8988T (cell line): ENCODE measurements at regions not wholly inside any gene's neighbourhood (a gene's known extent, or its start where the extent isn't known, plus 50 kb on each side); places are given as distances from the start of the nearest gene placed in this dataset.
"Not testable (repeated sequence)": the region's sequence is repeated elsewhere in the genome, so short reads cannot be mapped to it uniquely, and the experiment has no call there.

Experiments
- DNase-seq: peaks from one replicate; pipeline ENCODE4 v3.0.0; 2011

DNA sequence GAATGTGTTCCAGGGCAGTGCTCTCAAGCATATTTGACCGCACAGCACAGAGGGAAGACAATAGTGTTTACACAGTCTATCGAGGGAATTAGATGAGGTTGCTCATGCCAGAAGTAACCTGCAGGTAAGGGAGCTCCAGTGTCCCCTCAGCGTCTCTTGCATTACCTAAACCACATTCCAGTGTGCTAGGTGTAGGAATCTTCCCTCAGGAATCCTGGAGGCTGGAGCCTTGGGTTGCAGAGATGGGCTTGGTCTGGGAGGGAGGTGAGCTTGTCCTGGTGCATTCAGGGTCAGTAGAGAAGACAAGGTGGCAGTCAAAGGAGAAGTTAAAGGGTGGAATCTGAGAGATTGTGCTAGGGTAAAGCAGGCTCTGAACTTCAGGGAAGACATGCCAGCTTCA, 56.3 kb downstream of the SOX14 start:
- DNase-seq: no peak

GRCh38 chr3:137835096-137835495, 71.0 kb downstream of the SOX14 start:
- no peak for DNase-seq

- DNase-seq: no peak
These were observed 81.1 kb downstream of the SOX14 start for GRCh38 chr3:137845194-137845593.

DNA sequence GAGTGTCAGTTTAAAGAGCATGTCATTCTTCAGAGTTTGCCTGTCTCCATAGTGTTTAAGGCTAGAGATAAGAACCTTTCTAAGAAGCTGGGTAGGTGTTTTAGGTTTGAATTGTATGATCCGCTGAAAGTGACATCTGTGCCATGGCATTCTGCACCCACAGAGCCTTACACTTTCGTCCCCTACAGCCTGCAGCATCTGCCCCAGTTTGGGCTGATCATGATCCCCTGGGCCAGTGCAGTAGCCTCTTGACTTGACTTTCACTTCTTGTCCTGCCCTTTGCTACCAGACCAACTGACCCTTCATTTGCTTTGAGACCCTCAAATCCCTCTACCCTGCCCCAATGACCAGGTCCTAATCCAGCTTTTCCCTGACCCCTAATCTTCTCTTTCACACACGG, 81.6 kb downstream of the SOX14 start:
- DNase-seq: no peak

DNA sequence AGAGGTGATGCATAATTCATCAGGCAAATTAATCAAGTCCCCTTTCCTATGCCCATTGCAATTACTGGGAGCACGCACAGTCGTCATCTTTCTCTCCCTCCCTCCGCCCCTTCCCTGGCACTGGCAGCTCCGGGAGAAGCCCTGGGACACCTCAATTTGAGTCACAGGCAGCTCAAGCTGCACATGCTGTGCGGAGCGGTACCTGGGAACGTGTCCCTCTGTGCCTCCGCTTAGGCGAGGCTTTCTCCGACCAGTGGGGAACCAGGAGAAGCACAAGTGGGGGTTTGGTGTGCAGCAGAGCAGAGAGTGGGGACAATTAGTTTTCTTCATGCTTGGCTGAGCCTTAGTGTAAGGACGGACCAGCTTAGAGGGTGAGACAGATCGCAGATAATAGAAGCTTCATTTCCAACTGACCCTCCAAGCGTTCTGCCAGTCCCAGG, 88.3 kb downstream of the SOX14 start:
- DNase-seq: no peak

DNA sequence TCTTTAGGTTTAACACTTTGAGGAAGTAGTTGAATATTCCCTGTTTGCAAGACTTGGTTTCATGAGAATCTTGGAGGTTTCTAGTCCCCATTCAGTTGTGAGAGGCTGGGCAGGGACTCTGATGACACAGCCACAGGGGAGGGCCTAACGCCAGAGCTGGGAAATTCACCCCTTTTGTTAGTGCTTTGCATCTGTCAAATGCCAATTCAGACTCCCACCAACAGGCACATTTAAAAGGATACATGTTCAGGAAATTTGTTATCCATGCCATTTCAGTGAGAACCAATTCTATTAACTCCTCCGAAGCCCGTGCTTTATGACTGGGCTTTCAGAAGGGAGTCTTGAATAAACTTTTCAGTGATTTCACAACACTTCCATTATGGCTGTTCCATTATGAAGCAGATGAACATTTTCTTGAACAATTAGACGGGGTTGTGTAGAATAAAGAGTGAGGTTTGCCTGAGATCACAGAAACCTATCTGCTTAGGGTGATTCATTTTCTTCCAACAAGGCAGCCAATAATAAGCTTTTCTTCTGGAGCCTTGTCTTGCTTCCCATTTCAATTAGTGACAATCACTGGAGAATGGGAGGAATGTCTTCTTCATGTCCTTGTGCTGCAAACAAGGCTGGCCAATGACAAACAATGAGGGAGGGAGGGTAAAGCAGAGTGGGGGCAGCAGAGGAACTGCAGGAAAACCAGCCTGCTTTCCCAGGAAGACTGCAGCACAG, 90.6 kb downstream of the SOX14 start:
- DNase-seq: no peak

- DNase-seq: no peak
These were observed 101.9 kb downstream of the SOX14 start for GRCh38 chr3:137866001-137866400.

DNA sequence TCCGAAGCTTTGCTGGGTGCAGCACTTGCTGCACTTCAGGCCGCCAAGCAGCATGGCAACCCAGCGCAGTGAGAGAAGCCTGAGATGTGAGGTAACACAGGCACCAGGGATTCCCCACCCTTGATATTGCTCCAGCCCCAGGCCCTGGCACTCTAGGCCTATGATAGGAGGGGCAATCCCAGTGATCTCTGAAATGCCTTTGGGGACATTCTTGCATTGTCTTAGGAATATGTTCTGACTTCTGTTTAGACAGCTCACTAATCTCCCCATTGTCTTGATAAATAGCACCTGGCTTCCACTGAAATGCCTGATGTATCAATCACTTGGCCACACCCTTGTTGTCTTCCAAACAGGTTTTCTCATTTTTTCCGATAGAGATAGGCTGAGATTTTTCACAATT, 102.8 kb downstream of the SOX14 start:
- no peak for DNase-seq

DNA sequence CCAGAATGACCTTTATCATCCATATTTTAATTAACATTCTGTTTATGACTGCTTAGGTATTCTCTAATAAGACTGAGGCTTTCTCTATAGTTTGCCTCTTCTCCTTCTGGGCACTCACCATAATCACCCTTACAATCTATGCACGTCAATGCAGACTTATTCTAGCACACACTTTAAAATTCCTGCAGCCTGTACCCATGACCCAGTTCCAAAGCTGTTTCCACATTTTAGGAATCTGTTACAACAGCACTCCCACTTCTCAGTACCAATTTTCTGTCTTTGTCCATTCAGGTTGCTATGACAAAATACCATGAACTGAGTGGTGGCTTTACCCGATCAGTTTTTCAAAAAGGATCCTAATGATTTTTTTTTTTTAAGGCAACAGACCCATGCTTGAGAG, 103.5 kb downstream of the SOX14 start:
- DNase-seq: no peak

- DNase-seq: no peak
These were observed 104.9 kb downstream of the SOX14 start for GRCh38 chr3:137869022-137869421.

DNA sequence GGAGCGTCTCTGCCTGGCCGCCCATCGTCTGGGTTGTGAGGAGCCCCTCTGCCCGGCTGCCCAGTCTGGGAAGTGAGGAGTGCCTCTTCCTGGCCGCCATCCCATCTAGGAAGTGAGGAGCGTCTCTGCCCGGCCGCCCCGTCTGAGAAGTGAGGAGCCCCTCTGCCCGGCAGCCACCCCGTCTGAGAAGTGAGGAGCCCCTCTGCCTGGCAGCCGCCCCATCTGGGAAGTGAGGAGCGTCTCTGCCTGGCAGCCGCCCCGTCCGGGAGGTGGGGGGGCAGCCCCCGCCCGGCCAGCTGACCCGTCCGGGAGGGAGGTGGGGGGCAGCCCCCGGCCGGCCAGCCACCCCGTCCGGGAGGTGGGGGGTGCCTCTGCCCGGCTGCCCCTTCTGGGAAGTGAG, 108.5 kb downstream of the SOX14 start:
- DNase-seq: not testable (repeated sequence)

- not testable (repeated sequence) for DNase-seq
These were observed 113.1 kb upstream of the CLDN18 start for GRCh38 chr3:137896842-137897241.

GRCh38 chr3:137906985-137907649, 102.8 kb upstream of the CLDN18 start:
- DNase-seq: no peak

GRCh38 chr3:137924628-137925027, 85.3 kb upstream of the CLDN18 start:
- DNase-seq: no peak

GRCh38 chr3:137925080-137925479, 84.9 kb upstream of the CLDN18 start:
- no peak for DNase-seq

GRCh38 chr3:137926991-137927390, 83.0 kb upstream of the CLDN18 start:
- no peak for DNase-seq

DNA sequence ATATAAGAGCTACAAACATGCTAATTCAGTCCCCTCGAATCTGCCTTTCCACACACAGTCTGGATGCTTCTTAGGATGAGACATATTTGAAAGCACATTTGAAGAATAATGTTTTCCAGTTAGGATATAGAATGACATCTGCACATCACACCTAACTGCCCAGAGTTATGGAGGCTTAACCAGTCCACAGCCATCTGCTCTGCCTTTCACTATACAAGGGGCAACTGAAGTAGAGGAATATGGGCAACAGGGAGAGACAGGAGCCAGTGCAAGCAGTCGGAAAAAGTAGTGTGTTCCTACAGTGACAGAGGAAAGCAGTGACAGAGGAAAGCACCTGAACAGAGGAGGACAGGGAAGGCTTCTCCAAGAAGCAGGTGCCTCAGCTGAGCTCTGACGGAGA, 79.0 kb upstream of the CLDN18 start:
- no peak for DNase-seq

DNA sequence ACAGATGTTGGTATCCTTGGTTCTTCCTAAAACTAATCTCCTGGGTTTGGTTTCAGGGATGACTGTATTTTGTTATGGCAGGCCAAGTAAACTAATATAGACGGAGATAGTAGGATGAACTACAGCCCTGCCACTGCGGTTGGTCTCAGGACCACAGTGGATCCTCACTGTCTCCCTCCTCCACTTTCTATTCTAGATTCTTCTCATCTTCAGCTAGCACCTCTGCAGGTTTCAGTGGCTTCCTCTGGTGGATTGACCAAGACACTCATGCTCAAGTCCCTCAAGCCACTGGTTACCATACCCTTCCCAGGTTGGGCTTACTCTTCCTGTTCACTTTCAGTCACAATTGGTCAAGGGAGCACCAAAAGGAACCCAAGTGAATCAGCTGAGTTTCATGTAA, 71.1 kb upstream of the CLDN18 start:
- no peak for DNase-seq

- no peak for DNase-seq
These were observed 65.4 kb upstream of the CLDN18 start for GRCh38 chr3:137944593-137944992.

- DNase-seq: peak; percentile 15
These were observed 63.5 kb upstream of the CLDN18 start for GRCh38 chr3:137946356-137946973.

GRCh38 chr3:137947117-137947516, 62.8 kb upstream of the CLDN18 start:
- no peak for DNase-seq

- DNase-seq: no peak
These were observed 61.4 kb upstream of the CLDN18 start for GRCh38 chr3:137948400-137949072.

- no peak for DNase-seq
These were observed 51.3 kb upstream of the CLDN18 start for GRCh38 chr3:137958636-137959035.
